ENCODE measurements at regions not wholly inside any gene's neighbourhood (a gene's known extent, or its start where the extent isn't known, plus 50 kb on each side); places are given as distances from the start of the nearest gene placed in this dataset.
A peak's percentile ranks its signal among the peaks of the same experiment; 100 is the strongest.
"Not testable (repeated sequence)": the region's sequence is repeated elsewhere in the genome, so short reads cannot be mapped to it uniquely, and the experiment has no call there.

- DNase-seq = not testable (repeated sequence)
Observed at GRCh38 chr16:18725321-18725720, 64.8 kb downstream of the RPS15A start.

GRCh38 chr16:18719978-18720377, 70.2 kb downstream of the RPS15A start:
- DNase-seq = not testable (repeated sequence)

- peak; percentile 4 for DNase-seq
Observed at GRCh38 chr16:18712580-18712979, 77.6 kb downstream of the RPS15A start.

- DNase-seq = not testable (repeated sequence)
Observed at GRCh38 chr16:18710659-18711058, 79.5 kb downstream of the RPS15A start.

- not testable (repeated sequence) for DNase-seq
Observed at GRCh38 chr16:18701239-18701638, 88.9 kb downstream of the RPS15A start.

GRCh38 chr16:18696029-18696428, 94.1 kb downstream of the RPS15A start:
- DNase-seq = not testable (repeated sequence)

GRCh38 chr16:18686079-18686968, 103.8 kb downstream of the RPS15A start:
- peak; percentile 6 for DNase-seq

GRCh38 chr16:18645784-18646183, 83.9 kb upstream of the NOMO2 start:
- DNase-seq = not testable (repeated sequence)

- DNase-seq = not testable (repeated sequence)
Observed at GRCh38 chr16:18636928-18637327, 75.0 kb upstream of the NOMO2 start.

GRCh38 chr16:18636148-18636547, 74.3 kb upstream of the NOMO2 start:
- not testable (repeated sequence) for DNase-seq

GRCh38 chr16:18634981-18635380, 73.1 kb upstream of the NOMO2 start:
- not testable (repeated sequence) for DNase-seq

- not testable (repeated sequence) for DNase-seq
Observed at GRCh38 chr16:18631713-18632112, 69.8 kb upstream of the NOMO2 start.

- DNase-seq = not testable (repeated sequence)
Observed at GRCh38 chr16:18616993-18617392, 55.1 kb upstream of the NOMO2 start.

- not testable (repeated sequence) for DNase-seq
Observed at GRCh38 chr16:18616137-18616755, 54.3 kb upstream of the NOMO2 start.
